Smooth muscle cell (in vitro differentiated cells): ENCODE measurements at regions not wholly inside any gene's neighbourhood (a gene's known extent, or its start where the extent isn't known, plus 50 kb on each side); places are given as distances from the start of the nearest gene placed in this dataset.

Experiments used
- DNase-seq: peaks from one replicate; lab custom pipeline; 2025; ENCODE audit not compliant: unreplicated experiment; lab: John Stamatoyannopoulos, UW
- H2AFZ ChIP-seq: fragments of 200-600 bp; sonication (generic); 2 replicates; pipeline ENCODE4 v1.6.0; 2016; ENCODE audit warnings: antibody characterized with exemption, low read depth, mild to moderate bottlenecking
- H3F3A ChIP-seq: fragments of 200-600 bp; sonication (generic); 2 replicates; pipeline ENCODE4 v1.6.0; 2017; ENCODE audit warnings: antibody characterized with exemption, low read depth
- H3K27ac ChIP-seq: fragments of 200-600 bp; sonication (generic); 2 replicates; pipeline ENCODE4 v1.5.1; 2016; ENCODE audit warnings: low read depth, mild to moderate bottlenecking
- H3K27me3 ChIP-seq: fragments of 200-600 bp; sonication (generic); 2 replicates; pipeline ENCODE4 v1.6.1; 2016; ENCODE audit warnings: low read depth, mild to moderate bottlenecking
- H3K36me3 ChIP-seq: fragments of 200-600 bp; sonication (generic); 2 replicates; pipeline ENCODE4 v1.5.1; 2016; ENCODE audit warnings: low read depth
- H3K4me1 ChIP-seq: fragments of 200-600 bp; sonication (generic); 2 replicates; pipeline ENCODE4 v1.5.1; 2016; ENCODE audit warnings: low read depth
- H3K4me2 ChIP-seq: fragments of 200-600 bp; sonication (generic); 2 replicates; pipeline ENCODE4 v1.6.0; 2016; ENCODE audit warnings: mild to moderate bottlenecking
- H3K4me3 ChIP-seq: fragments of 200-600 bp; sonication (generic); 2 replicates; pipeline ENCODE4 v1.5.1; 2016; ENCODE audit warnings: mild to moderate bottlenecking
- H3K79me2 ChIP-seq: fragments of 200-600 bp; sonication (generic); 2 replicates; pipeline ENCODE4 v1.6.0; 2016; ENCODE audit warnings: low read depth, mild to moderate bottlenecking
- H3K9ac ChIP-seq: fragments of 200-600 bp; sonication (generic); 2 replicates; pipeline ENCODE4 v1.6.0; 2016; ENCODE audit warnings: low read depth
- H3K9me3 ChIP-seq: fragments of 200-600 bp; sonication (generic); replicated peaks from 2 replicates; pipeline ENCODE4 v1.5.1; 2016; ENCODE audit warnings: low read depth
- H4K20me1 ChIP-seq: fragments of 200-600 bp; sonication (generic); 2 replicates; pipeline ENCODE4 v1.6.0; 2016; ENCODE audit warnings: low read depth
- CTCF ChIP-seq: fragments of 200-600 bp; sonication (generic); IDR thresholded peaks from 2 replicates; pipeline ENCODE4 v1.5.1; 2017; ENCODE audit warnings: borderline replicate concordance, mild to moderate bottlenecking, antibody characterized with exemption; ENCODE audit not compliant: insufficient read depth, poor library complexity, severe bottlenecking
- WGBS: methylation state at CpG from one replicate; pipeline ENCODE4 v1.1.7; 2016; ENCODE audit warnings: low lambda C conversion rate; 5-methylcytosine and 5-hydroxymethylcytosine counted together

- no peaks in the 10 kb centered on the region for H3K27me3 ChIP-seq
- no peaks in the 10 kb centered on the region for H4K20me1 ChIP-seq
- no peak for TF ChIP-seq CTCF
- peak overlapping the region; percentile 6 for H3K9ac ChIP-seq
- H3K79me2 ChIP-seq: no peaks in the 10 kb centered on the region
- peaks cover 6% of the 10 kb centered on the region for H3K4me1 ChIP-seq
- peak overlapping the region; percentile 57 for H3K27ac ChIP-seq
- H3K4me3 ChIP-seq: no peak overlapping the region
- no peak overlapping the region for H2AFZ ChIP-seq
- H3K9me3 ChIP-seq: no peaks in the 10 kb centered on the region
- peak overlapping the region; percentile 29 for H3K4me2 ChIP-seq
- DNase-seq: no peak
- 72% methylated on average over 3 of the region's 3 CpGs for WGBS
- no peaks in the 10 kb centered on the region for H3F3A ChIP-seq
- no peaks in the 10 kb centered on the region for H3K36me3 ChIP-seq
These were observed 134.4 kb downstream of the PCDH7 start for GRCh38 chr4:30854531-30854930.

GRCh38 chr4:30855232-30855631, 135.1 kb downstream of the PCDH7 start:
- peak overlapping the region; percentile 57 for H3K27ac ChIP-seq
- no peak for DNase-seq
- H3K27me3 ChIP-seq: no peaks in the 10 kb centered on the region
- no peak overlapping the region for H3K9ac ChIP-seq
- H3K79me2 ChIP-seq: no peaks in the 10 kb centered on the region
- no peak overlapping the region for H3K4me3 ChIP-seq
- H3K9me3 ChIP-seq: no peaks in the 10 kb centered on the region
- 94% methylated on average over 3 of the region's 3 CpGs for WGBS
- no peaks in the 10 kb centered on the region for H4K20me1 ChIP-seq
- no peak overlapping the region for H2AFZ ChIP-seq
- no peaks in the 10 kb centered on the region for H3F3A ChIP-seq
- no peak overlapping the region for H3K4me2 ChIP-seq
- peaks cover 6% of the 10 kb centered on the region for H3K4me1 ChIP-seq
- no peak for TF ChIP-seq CTCF
- H3K36me3 ChIP-seq: no peaks in the 10 kb centered on the region

- DNase-seq: no peak
- H2AFZ ChIP-seq: no peak overlapping the region
- no peaks in the 10 kb centered on the region for H3K36me3 ChIP-seq
- no peaks in the 10 kb centered on the region for H3K9me3 ChIP-seq
- H3K9ac ChIP-seq: no peak overlapping the region
- H3K4me2 ChIP-seq: peak overlapping the region; percentile 6
- no peaks in the 10 kb centered on the region for H3K27me3 ChIP-seq
- no peaks in the 10 kb centered on the region for H4K20me1 ChIP-seq
- H3K27ac ChIP-seq: peak overlapping the region; percentile 4
- no peak for TF ChIP-seq CTCF
- H3F3A ChIP-seq: no peaks in the 10 kb centered on the region
- no peaks in the 10 kb centered on the region for H3K79me2 ChIP-seq
- H3K4me1 ChIP-seq: peaks cover 6% of the 10 kb centered on the region
- H3K4me3 ChIP-seq: no peak overlapping the region
- WGBS: 76% methylated on average over 6 of the region's 6 CpGs
These were observed 136.8 kb downstream of the PCDH7 start for GRCh38 chr4:30856795-30857564.

- H3K27me3 ChIP-seq: no peaks in the 10 kb centered on the region
- TF ChIP-seq CTCF: no peak
- H3K36me3 ChIP-seq: no peaks in the 10 kb centered on the region
- no peak overlapping the region for H3K27ac ChIP-seq
- 70% methylated on average over 3 of the region's 3 CpGs for WGBS
- H3K9me3 ChIP-seq: no peaks in the 10 kb centered on the region
- H3K9ac ChIP-seq: no peak overlapping the region
- H3F3A ChIP-seq: no peaks in the 10 kb centered on the region
- H2AFZ ChIP-seq: no peak overlapping the region
- DNase-seq: no peak
- no peak overlapping the region for H3K4me2 ChIP-seq
- H3K79me2 ChIP-seq: no peaks in the 10 kb centered on the region
- H3K4me1 ChIP-seq: peaks cover 6% of the 10 kb centered on the region
- no peak overlapping the region for H3K4me3 ChIP-seq
- H4K20me1 ChIP-seq: no peaks in the 10 kb centered on the region
These were observed 140.8 kb downstream of the PCDH7 start for GRCh38 chr4:30860978-30861377.
